ENCODE measurements at regions not wholly inside any gene's neighbourhood (a gene's known extent, or its start where the extent isn't known, plus 50 kb on each side); places are given as distances from the start of the nearest gene placed in this dataset.

DNA sequence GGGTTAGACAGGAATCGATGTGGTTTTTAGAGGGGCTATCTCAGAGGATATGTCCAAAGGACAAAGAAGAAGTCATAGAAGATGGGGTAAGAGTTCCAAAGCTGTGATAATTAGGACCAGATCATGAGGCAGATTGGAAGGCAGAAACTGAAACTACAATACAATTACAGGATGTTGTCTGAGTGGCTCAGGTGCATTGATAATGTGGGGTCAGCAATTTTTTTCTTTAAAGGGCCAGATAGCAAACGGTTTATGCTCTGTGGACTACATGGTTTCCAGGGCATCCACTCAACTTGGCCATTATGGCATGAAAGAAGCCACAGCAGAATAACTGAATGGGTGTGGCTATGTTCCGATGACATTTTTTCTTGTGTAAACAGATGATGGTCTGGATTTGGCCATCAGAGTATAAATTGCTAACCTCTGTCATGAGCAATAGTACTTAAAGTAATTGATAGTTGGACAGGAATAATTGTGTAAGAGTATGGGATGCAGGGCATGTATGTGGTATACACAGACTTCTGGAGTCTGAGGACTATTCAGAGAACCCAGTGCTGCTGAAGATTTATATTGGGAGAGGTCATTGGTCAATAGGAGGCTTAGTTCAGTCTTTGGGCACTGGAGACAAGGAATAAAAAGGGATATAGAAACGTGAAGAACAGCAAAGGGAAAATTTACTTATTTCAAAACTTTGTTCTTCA, 198.4 kb upstream of the ADGRL4 start:
- H3K27me3 Mint-ChIP-seq, result no peaks in the 10 kb centered on the region

DNA sequence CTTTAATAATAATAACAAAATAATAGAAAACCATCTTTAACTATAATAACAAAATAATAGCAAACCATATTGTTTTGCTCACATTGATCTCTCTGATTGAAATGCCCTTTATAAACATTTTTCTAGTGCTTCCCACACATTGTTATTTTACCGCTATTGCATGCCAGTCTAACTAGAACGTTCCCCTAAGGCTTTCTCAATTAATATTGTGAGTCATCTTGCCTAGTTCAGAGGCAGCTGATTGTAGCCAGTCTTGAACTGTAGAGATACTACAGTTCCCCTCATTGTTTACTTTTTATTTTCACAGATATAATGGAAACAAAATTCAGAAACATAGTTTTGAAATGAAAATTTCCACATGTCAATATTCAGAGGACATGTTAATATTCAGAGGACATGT, 192.3 kb upstream of the ADGRL4 start:
- no peaks in the 10 kb centered on the region for H3K27me3 Mint-ChIP-seq
- no peak overlapping the region for H3K27ac Mint-ChIP-seq
- DNase-seq (no peak), ATAC-seq (no peak)
- no peaks in the 10 kb centered on the region for H3K9me3 ChIP-seq (ENCODE audit: control insufficient read depth, low read length, poor library complexity, severe bottlenecking)
- no peaks in the 10 kb centered on the region for H3K36me3 Mint-ChIP-seq (ENCODE audit: low read depth)
- no peaks in the 10 kb centered on the region for H3K4me1 Mint-ChIP-seq
- no peak overlapping the region for H3K4me3 Mint-ChIP-seq

More for the DNA sequence above, 198.4 kb upstream of the ADGRL4 start:
- ATAC-seq (no peak), DNase-seq (no peak)
- H3K27ac Mint-ChIP-seq, result no peak overlapping the region
- no peak overlapping the region for H3K4me3 Mint-ChIP-seq
- no peaks in the 10 kb centered on the region for H3K4me1 Mint-ChIP-seq
- no peaks in the 10 kb centered on the region for H3K36me3 Mint-ChIP-seq (ENCODE audit: low read depth)
- H3K9me3 ChIP-seq (ENCODE audit: control insufficient read depth, low read length, poor library complexity, severe bottlenecking), result no peaks in the 10 kb centered on the region

DNA sequence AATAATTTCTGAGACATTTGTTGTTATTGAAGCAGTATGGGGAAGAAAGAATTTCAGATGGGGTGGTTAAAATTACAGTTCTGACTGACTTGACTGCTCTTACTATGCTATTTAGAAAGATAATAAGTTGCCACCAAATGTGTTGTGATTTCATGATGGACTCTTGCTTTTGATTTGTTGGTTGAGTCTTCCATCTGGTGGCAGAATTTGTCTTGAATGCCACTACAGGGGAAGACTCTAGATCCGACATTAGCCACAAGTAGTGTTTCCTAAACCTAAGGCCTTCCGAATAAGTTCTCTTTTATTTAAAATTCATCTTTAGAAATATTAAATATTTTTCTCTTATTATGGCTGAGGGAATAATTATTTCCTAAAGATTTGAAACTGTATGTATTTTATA, 190.9 kb upstream of the ADGRL4 start:
- no peaks in the 10 kb centered on the region for H3K9me3 ChIP-seq (ENCODE audit: control insufficient read depth, low read length, poor library complexity, severe bottlenecking)
- no peaks in the 10 kb centered on the region for H3K4me1 Mint-ChIP-seq
- no peak for ATAC-seq
- no peaks in the 10 kb centered on the region for H3K27me3 Mint-ChIP-seq
- no peak for DNase-seq
- H3K36me3 Mint-ChIP-seq (ENCODE audit: low read depth), result no peaks in the 10 kb centered on the region
- H3K4me3 Mint-ChIP-seq, result no peak overlapping the region
- no peak overlapping the region for H3K27ac Mint-ChIP-seq

DNA sequence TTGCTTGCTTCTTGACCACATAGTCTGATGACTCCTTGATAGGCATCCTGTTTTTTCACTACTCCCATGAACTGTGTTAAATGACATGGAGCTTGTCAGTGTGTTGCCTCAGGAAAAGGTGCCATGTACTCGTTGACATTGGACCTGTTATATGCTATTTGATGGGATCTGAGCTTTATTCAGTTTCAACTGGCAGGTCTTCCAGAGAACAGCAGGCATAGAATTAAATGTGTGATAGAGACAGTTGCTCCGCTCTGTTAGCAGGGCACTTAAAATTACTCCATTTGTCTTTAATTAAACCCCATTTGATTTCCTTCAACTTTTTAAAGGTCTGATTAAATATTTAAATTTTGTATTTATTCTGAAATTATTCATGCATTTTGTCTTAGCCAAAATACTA, 189.7 kb upstream of the ADGRL4 start:
- Mint-ChIP-seq H3K27ac (no peak overlapping the region), H3K36me3 (ENCODE audit: low read depth) (no peaks in the 10 kb centered on the region), H3K4me1 (no peaks in the 10 kb centered on the region), H3K27me3 (no peaks in the 10 kb centered on the region), H3K4me3 (no peak overlapping the region)
- DNase-seq (no peak), ATAC-seq (no peak)
- no peaks in the 10 kb centered on the region for H3K9me3 ChIP-seq (ENCODE audit: control insufficient read depth, low read length, poor library complexity, severe bottlenecking)

DNA sequence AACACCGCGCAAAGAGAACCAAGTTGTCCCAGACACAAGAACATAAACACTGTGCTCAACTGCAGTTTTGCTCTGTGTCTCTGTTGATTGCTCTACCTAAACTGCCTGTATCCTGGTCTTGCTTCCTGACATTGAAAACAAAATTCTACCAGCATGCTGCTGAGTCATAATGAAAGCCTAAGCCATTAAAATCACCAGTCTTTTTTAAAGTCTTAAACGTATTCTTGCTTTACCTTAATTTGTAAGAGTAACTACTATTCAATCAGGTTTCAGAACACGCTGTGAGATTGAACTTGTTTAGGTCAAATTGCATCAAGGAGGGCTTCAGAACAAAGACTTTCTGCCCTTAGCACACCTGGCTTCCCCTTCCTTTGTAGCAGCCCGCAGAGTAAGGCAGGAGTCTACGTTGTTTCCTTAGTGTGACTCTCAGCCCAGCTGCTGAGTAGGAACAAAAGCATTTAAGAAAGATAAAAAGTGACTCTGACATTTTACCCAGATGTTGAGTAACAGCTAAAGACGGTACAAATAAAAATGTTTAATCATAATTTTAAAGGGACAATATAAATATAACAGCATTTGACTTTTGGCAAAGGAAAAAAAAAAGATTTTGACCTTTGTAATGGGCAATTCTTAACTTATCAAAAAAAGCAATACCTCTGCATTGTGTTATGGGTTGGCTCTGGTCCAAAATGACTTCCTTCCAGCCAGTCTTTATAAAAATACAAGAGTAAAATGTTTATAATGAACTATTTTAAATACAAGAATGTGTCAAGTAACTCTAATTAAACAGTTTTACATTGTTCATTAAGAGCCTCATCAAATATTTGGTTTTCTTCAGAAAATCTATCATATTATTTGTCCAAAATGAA, 186.9 kb upstream of the ADGRL4 start:
- DNase-seq (no peak), ATAC-seq (no peak)
- Mint-ChIP-seq H3K36me3 (ENCODE audit: low read depth) (no peaks in the 10 kb centered on the region), H3K27ac (no peak overlapping the region), H3K27me3 (no peaks in the 10 kb centered on the region), H3K4me1 (no peaks in the 10 kb centered on the region), H3K4me3 (no peak overlapping the region)
- H3K9me3 ChIP-seq (ENCODE audit: control insufficient read depth, low read length, poor library complexity, severe bottlenecking), result no peaks in the 10 kb centered on the region

DNA sequence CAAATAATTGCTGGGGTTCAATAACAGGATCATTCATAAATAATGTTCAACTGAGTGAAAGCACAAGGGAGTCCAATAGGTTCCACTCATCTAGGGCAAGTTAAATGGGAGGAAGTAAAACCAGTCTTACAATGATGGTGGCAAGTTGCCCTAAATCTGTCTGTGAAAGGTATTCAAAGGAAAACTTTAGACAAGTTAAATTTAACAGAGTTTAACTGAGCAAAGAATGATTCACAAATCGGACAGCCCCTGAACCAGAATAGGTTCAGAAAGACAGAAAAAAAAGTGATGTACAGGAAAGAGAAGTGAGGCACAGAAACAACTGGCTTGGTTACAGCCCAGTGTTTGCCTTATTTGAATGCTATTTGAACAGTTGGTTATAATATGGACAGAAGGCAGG, 183.5 kb upstream of the ADGRL4 start:
- Mint-ChIP-seq H3K4me1 (no peaks in the 10 kb centered on the region), H3K4me3 (no peak overlapping the region), H3K27me3 (no peaks in the 10 kb centered on the region), H3K36me3 (ENCODE audit: low read depth) (no peaks in the 10 kb centered on the region), H3K27ac (no peak overlapping the region)
- no peak for DNase-seq
- no peak for ATAC-seq
- no peaks in the 10 kb centered on the region for H3K9me3 ChIP-seq (ENCODE audit: control insufficient read depth, low read length, poor library complexity, severe bottlenecking)

DNA sequence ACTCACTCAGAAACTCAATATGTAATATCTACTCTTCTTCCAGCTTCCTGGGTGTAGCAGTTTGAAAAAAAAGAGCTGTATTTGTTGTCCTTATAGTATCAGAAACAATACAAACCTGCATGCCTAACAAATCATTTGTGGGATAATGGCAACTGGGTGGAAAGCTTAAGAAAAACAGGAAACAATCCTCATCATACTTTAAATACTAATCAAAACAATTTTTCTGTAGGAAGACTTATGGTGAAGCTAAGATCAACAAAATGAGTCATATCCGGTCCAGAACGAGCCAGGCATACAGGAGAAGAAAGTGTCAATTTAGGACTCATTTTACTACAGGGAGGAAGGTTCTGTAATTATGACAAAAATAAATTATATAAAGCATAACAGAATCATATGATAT, 181.8 kb upstream of the ADGRL4 start:
- no peak for ATAC-seq
- H3K36me3 Mint-ChIP-seq (ENCODE audit: low read depth), result no peaks in the 10 kb centered on the region
- no peak for DNase-seq
- no peak overlapping the region for H3K27ac Mint-ChIP-seq
- H3K4me3 Mint-ChIP-seq, result no peak overlapping the region
- H3K27me3 Mint-ChIP-seq, result no peaks in the 10 kb centered on the region
- no peaks in the 10 kb centered on the region for H3K4me1 Mint-ChIP-seq
- no peaks in the 10 kb centered on the region for H3K9me3 ChIP-seq (ENCODE audit: control insufficient read depth, low read length, poor library complexity, severe bottlenecking)

DNA sequence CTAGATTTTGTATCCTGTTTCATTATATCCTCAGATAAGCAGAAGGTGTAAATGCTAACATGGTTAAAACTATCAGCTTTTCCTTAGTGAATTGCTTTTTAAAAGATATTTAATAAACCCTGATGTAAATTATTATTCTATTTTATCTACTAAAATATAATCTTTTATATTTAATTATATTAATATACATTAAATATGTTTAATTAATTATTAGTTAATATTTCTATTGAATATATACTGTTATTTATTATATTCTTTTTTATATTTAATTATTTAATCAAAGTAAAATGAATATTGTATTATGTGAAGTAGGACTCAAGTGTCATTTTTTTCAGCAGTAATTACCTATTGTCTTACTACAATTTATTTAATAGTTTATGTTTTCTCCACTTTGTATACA, 179.7 kb upstream of the ADGRL4 start:
- no peaks in the 10 kb centered on the region for H3K36me3 Mint-ChIP-seq (ENCODE audit: low read depth)
- H3K4me3 Mint-ChIP-seq, result no peak overlapping the region
- no peaks in the 10 kb centered on the region for H3K27me3 Mint-ChIP-seq
- no peak overlapping the region for H3K27ac Mint-ChIP-seq
- ATAC-seq (no peak), DNase-seq (no peak)
- no peaks in the 10 kb centered on the region for H3K9me3 ChIP-seq (ENCODE audit: control insufficient read depth, low read length, poor library complexity, severe bottlenecking)
- no peaks in the 10 kb centered on the region for H3K4me1 Mint-ChIP-seq

DNA sequence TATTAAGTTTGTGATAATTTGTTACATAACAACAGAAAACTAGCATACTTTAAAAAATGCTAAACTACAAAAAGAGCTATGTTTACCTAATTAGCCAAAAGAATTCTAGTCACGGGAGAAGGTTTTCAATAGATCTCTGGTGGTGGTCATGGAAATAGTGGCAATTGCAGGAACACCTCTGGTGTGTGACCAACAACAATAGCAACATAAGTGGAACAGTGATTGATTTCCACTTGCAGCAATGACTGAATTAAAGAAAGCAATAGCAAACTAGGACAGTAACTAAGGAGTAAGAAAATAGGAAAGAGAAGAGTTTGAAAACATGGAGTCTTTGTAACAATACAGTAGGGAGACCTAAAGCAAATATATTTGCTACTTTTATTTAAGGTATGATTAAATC, 171.3 kb upstream of the ADGRL4 start:
- DNase-seq, result no peak
- Mint-ChIP-seq H3K4me3 (no peak overlapping the region), H3K27ac (no peak overlapping the region), H3K4me1 (no peaks in the 10 kb centered on the region), H3K27me3 (no peaks in the 10 kb centered on the region), H3K36me3 (ENCODE audit: low read depth) (no peaks in the 10 kb centered on the region)
- no peaks in the 10 kb centered on the region for H3K9me3 ChIP-seq (ENCODE audit: control insufficient read depth, low read length, poor library complexity, severe bottlenecking)
- ATAC-seq, result no peak

DNA sequence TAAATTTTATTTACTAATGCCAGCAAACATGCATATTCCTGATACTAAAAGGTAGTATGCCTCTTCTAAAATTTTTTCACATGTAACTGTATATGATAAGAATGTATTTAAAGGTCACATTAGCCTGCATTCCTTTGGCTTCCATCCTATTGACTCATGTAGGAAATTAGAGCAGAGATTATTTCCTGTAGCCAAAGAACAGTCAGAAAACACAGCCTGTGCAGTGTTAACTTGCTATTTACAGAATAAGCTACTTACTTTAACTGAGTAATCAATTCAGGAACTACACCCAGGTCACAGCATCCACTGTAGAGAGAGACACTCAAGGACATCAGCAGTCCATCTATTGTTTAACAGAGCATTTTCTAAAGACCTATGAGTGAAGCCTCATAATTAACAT, 154.5 kb upstream of the ADGRL4 start:
- no peaks in the 10 kb centered on the region for H3K9me3 ChIP-seq (ENCODE audit: control insufficient read depth, low read length, poor library complexity, severe bottlenecking)
- Mint-ChIP-seq H3K27me3 (no peaks in the 10 kb centered on the region), H3K4me3 (no peak overlapping the region), H3K4me1 (no peaks in the 10 kb centered on the region), H3K27ac (no peak overlapping the region), H3K36me3 (ENCODE audit: low read depth) (no peaks in the 10 kb centered on the region)
- no peak for DNase-seq
- no peak for ATAC-seq

DNA sequence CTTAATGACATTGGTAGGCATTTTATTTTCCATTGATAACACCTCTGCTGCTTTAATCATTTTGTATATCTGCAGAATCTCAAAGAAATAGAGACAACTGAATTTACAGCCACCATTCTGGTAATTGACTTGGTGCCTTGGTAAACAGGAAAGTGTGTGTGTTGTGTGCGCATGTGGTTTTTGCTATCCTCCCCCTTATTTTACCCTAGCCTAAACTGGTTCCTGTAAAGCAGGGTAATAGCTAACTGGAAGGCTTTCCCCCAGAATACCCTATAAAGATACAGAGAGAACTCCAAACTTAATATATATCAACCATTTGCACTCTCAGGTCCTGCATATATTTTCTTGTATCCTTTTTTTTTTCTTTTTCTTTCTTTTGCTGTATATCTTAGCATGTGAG, 149.5 kb upstream of the ADGRL4 start:
- no peaks in the 10 kb centered on the region for H3K27me3 Mint-ChIP-seq
- ATAC-seq (no peak), DNase-seq (no peak)
- no peaks in the 10 kb centered on the region for H3K4me1 Mint-ChIP-seq
- H3K9me3 ChIP-seq (ENCODE audit: control insufficient read depth, low read length, poor library complexity, severe bottlenecking), result no peaks in the 10 kb centered on the region
- no peaks in the 10 kb centered on the region for H3K36me3 Mint-ChIP-seq (ENCODE audit: low read depth)
- no peak overlapping the region for H3K27ac Mint-ChIP-seq
- no peak overlapping the region for H3K4me3 Mint-ChIP-seq

DNA sequence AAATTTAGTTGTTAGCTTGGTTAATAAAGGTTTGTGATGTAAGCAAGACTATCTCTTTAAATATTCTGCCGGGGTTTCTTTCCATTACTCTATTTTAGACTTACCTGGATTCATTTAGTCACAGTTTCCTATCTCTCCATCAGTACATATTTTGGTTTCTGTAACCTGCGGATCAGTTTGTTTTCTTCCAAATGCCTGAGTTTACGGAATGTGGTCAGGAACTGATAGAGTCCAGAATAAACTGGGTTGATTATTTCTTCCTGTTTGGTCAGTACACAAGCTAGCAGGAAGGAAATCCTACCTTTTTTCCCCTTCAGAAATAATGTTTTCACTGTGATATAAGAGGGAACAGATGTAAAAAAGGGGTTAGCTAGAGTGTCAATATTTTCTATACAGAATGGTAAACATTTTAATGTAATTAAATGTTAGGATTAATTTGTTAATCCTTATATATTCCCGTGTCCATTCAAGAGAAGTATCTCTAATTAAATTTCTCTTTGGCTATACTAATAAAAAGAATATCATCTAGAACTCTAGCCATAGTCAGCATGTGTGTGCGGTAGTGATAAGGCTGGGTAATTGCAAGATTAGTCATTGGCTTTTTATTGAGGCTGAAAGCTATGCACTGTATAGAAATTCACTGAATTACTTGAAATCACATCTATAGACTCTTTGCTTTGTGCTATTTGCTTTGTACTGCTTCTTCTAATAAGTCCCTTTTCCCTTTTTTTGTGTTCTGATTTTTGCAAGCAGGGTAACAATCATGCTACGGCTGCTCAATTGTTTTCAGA, 144.7 kb upstream of the ADGRL4 start:
- no peak overlapping the region for H3K27ac Mint-ChIP-seq
- DNase-seq (no peak), ATAC-seq (no peak)
- no peaks in the 10 kb centered on the region for H3K27me3 Mint-ChIP-seq
- no peaks in the 10 kb centered on the region for H3K36me3 Mint-ChIP-seq (ENCODE audit: low read depth)
- H3K4me1 Mint-ChIP-seq, result no peaks in the 10 kb centered on the region
- no peak overlapping the region for H3K4me3 Mint-ChIP-seq
- no peaks in the 10 kb centered on the region for H3K9me3 ChIP-seq (ENCODE audit: control insufficient read depth, low read length, poor library complexity, severe bottlenecking)

DNA sequence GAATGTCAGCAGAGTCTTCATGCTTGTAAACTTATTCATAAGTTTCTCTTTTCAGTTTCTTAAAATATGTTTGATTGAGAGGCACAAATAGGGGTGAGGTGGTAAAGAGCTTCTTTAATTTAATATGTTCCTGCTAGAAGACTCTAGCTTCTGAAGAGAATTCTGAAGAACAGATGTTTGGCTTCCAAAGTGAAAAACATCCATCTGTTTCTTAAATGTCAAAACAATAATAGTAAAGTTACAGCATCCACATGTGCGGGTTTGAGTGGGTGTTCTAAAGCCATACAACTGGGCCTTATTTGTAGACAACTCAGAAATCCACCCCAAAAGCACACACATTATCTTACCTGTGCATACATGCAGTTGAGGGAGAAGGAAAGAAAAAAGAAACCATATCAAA, 144.0 kb upstream of the ADGRL4 start:
- H3K27me3 Mint-ChIP-seq, result no peaks in the 10 kb centered on the region

More for the DNA sequence above, 144.0 kb upstream of the ADGRL4 start:
- no peak overlapping the region for H3K27ac Mint-ChIP-seq
- no peaks in the 10 kb centered on the region for H3K9me3 ChIP-seq (ENCODE audit: control insufficient read depth, low read length, poor library complexity, severe bottlenecking)
- ATAC-seq (no peak), DNase-seq (no peak)
- no peaks in the 10 kb centered on the region for H3K4me1 Mint-ChIP-seq
- H3K36me3 Mint-ChIP-seq (ENCODE audit: low read depth), result no peaks in the 10 kb centered on the region
- H3K4me3 Mint-ChIP-seq, result no peak overlapping the region
